GM19328 (cell line): ENCODE measurements at regions not wholly inside any gene's neighbourhood (a gene's known extent, or its start where the extent isn't known, plus 50 kb on each side); places are given as distances from the start of the nearest gene placed in this dataset.
"Not testable (repeated sequence)": the region's sequence is repeated elsewhere in the genome, so short reads cannot be mapped to it uniquely, and the experiment has no call there.

Experiments
- ATAC-seq: cut with Tn5 transposase; IDR thresholded peaks from one replicate; pipeline ENCODE4 v1.9.1; 2021; ENCODE audit warnings: mild to moderate bottlenecking, moderate library complexity; ENCODE audit not compliant: unreplicated experiment

GRCh38 chr19:28164214-28164613, 1048.7 kb downstream of the UQCRFS1 start:
- no peak for ATAC-seq

DNA sequence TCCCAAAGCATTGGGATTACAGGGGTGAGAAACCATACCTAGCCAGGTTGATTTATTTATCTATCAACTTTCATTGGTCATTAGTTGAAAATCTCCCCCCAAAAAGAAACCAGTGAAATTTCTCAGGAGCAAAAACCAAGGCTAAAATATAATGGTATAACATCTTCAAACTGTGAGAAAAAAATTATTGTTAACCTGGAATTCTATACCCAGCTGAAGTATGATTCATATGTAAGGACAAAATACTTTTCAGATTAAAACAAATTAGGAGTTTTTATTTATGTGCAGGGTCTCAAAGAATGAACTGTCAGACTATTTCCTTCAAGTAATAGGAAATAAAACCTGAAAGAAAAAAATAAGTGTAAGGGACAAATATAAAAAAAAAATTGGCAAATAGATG, 1053.9 kb downstream of the UQCRFS1 start:
- ATAC-seq, result no peak

- no peak for ATAC-seq
Observed at GRCh38 chr19:28155265-28155664, 1057.7 kb downstream of the UQCRFS1 start.

- ATAC-seq, result no peak
Observed at GRCh38 chr19:28154077-28154476, 1058.9 kb downstream of the UQCRFS1 start.

DNA sequence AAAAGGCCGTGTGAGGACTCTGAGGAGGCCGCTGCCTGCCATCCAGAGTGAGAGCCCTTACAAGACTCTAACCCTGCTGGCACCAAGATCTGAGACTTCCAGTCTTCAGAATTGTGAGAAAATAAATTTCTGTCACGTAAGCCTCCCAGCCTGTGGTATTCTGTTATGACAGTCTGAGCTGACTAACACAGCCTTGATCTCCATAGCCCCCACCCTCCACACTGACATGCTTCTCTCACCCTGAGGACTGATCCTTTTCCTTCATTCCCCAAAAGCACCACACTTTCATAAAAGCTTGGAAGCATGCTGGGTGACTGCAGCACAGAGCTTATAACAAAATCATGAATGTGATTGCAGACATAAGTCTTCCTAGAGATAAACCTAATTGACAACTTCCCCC, 1059.8 kb downstream of the UQCRFS1 start:
- no peak for ATAC-seq

GRCh38 chr19:28152195-28152594, 1060.8 kb downstream of the UQCRFS1 start:
- no peak for ATAC-seq

DNA sequence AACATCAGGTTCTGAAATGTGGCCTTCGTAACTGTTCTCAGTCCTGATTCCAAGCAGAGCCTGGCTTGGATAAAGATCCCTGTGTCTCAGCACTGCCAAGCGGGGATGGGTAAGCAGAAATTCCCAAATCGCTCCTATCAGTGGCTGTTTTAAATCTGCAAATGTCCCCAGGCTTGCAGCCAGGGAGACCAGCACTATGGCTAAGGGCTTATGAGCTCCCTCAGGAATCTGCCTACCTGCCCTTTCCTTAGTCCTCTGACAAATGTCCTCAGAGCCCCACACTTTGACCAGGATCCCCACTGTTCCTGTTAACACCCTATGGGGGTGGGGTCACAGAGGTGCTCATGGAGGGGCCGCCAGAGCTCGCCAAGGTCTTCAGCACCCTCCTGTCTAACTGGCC, 1062.8 kb downstream of the UQCRFS1 start:
- ATAC-seq, result no peak

DNA sequence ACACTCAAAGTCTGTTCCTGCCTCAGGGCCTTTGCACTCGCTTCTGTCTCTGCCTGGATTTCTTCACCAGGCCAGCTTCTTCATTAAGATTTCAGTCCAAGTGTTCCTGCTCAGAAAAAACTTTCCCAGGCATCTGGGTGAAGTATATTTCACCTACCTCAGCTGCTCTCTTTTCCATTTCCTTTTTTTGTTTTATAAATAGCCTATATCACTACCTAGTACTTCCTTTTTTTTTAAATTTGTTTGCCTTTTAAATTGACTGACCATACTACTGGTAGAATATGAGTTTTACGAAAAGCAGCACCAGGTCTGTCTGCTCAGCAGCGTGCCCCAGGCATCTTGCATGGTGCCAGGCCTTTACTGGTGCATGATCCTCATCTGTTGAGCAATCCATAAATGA, 1064.4 kb downstream of the UQCRFS1 start:
- ATAC-seq, result no peak

DNA sequence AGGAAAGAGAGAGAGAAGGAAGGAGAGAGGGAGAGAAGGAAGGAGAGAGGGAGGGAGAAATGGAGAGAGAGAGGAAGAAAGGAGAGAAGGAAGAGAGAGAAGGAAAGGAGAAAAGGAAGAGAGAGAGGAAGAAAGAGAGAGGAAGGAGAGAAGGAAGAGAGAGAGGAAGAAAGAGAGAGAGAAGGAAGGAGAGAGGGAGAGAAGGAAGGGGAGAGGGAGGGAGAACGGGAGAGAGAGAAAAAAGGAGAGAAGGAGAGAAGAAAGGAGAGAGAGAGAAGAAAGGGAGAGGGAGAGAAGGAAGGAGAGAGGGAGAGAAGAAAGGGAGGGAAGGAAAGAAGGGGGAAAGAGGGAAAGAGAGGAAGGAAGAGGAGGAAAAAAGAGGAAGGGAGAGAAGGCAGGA, 1070.7 kb downstream of the UQCRFS1 start:
- no peak for ATAC-seq

- no peak for ATAC-seq
Observed at GRCh38 chr19:28140201-28140600, 1072.8 kb downstream of the UQCRFS1 start.

- no peak for ATAC-seq
Observed at GRCh38 chr19:28137772-28138171, 1075.2 kb downstream of the UQCRFS1 start.

DNA sequence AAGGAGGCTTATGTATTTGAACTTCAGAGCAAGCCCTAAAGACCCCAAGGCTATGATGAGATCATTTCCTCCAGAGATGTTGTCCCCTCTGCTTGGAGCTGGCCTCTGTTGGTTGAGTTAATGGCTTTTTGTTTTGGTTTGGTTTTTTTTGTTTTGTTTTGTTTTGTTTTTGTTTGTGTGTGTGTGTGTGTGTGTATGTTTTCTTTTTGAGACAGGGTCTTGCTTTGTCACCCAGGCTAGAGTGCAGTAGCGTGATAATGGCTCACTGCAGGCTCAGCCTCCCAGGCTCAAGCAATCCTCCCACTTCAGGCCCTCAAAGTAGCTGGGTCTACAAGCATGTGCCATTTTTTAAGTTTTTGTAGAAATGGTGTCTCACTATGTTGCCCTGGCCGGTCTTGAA, 1076.2 kb downstream of the UQCRFS1 start:
- ATAC-seq, result no peak

DNA sequence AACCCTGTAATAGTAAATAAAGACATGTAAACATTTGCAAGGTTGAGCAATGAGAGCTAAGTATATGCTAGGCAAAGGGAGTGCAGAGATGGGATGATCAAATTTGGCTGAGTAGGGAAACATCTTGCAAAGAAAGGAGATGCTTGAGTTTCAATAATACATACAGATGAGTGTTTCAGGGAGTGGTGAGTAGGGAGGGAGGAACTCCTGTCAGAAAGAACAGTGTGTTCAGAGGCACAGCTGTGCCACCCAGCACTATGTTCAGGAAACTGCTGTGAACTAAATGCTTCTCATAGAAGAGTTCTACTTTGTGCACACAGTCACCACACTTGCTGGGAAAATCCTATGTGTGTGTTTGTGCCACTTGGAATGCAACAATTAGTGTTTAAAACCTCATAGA, 1077.1 kb downstream of the UQCRFS1 start:
- ATAC-seq, result no peak

- ATAC-seq, result no peak
Observed at GRCh38 chr19:28134311-28134710, 1078.6 kb downstream of the UQCRFS1 start.

- not testable (repeated sequence) for ATAC-seq
Observed at GRCh38 chr19:28130881-28131280, 1082.1 kb downstream of the UQCRFS1 start.

- ATAC-seq, result no peak
Observed at GRCh38 chr19:28130066-28130511, 1082.9 kb downstream of the UQCRFS1 start.

GRCh38 chr19:28128341-28128740, 1084.6 kb downstream of the UQCRFS1 start:
- no peak for ATAC-seq

DNA sequence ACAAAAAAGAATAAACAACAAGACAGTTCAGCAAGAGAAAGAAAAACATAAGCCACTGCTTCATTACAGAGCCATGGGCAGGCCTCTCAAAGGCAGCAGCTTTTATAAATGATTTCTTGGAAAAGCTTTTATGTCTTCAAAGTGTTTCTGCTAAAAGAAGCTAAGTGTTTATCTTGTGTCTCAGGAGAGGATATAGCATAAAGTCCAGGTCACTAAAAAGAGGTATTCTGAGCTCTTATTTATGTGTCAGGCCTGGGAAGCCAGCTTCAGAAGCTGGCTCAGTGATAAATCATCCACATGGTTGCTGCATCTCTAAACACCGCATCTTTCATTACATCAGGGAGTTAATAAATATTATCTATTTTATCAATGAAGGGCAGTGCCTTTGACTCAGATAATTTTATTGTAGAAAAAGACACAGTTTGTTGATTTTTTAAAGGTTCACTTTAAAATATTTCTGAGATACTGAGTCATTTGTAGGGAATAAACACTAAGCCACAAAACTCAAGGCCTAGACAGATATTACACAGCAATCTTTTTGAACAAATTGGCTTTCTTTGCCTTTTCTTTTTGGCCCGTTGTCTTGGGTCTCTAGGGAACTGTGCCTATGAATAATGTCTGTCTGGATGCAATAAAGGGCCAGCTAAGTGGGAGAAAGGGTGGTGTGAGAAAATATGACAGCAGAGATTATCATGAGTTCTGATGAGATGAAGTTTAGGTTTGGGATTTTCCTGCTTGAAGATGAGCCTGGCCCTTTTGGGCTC, 1086.6 kb downstream of the UQCRFS1 start:
- no peak for ATAC-seq

DNA sequence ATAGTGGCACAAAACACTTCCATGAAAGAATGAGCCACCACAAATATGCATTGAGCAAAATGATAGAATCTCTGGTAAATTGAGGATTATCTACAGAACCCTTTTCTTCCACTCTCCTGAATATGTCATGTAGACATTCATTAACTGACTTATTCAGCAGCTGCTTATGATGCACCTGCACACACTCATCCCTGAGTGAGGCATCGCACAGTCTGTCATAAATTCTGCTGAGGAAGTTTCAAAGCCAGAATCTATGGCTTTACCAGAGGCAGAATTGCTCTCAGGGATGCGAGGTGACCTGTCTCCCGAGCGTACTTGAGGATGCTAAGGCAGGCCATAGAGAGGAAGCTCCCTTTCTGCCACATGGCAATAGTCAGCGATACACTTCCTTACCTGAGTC, 1090.2 kb downstream of the UQCRFS1 start:
- no peak for ATAC-seq

- no peak for ATAC-seq
Observed at GRCh38 chr19:28118235-28118634, 1094.7 kb downstream of the UQCRFS1 start.

- no peak for ATAC-seq
Observed at GRCh38 chr19:28117143-28117542, 1095.8 kb downstream of the UQCRFS1 start.

GRCh38 chr19:28116379-28116778, 1096.6 kb downstream of the UQCRFS1 start:
- not testable (repeated sequence) for ATAC-seq

GRCh38 chr19:28103921-28104320, 1109.0 kb downstream of the UQCRFS1 start:
- no peak for ATAC-seq
